ENCODE measurements at regions not wholly inside any gene's neighbourhood (a gene's known extent, or its start where the extent isn't known, plus 50 kb on each side); places are given as distances from the start of the nearest gene placed in this dataset.

GRCh38 chr2:167599219-167599618 is 648.2 kb downstream of the STK39 start:
- TF ChIP-seq POLR2A (IDR thresholded peaks at IDR 0.05) = no peak
- no peak for TF ChIP-seq CTCF (IDR thresholded peaks at IDR 0.05)
- TF ChIP-seq EP300 (IDR thresholded peaks at IDR 0.05) = no peak
- no peak for TF ChIP-seq POLR2AphosphoS5 (IDR thresholded peaks at IDR 0.05)
